OCI-LY3 (cell line): ENCODE measurements at regions not wholly inside any gene's neighbourhood (a gene's known extent, or its start where the extent isn't known, plus 50 kb on each side); places are given as distances from the start of the nearest gene placed in this dataset.
A peak's percentile ranks its signal among the peaks of the same experiment; 100 is the strongest.

Source experiments
- H2AFZ ChIP-seq: fragments of 200-600, 300-600 bp; shearing (Covaris generic); 2 replicates; pipeline ENCODE4 v1.6.0; 2014; ENCODE audit warnings: antibody characterized with exemption, low read depth, low read length
- H3K27ac ChIP-seq: fragments of 200-600, 300-600 bp; sonication (generic); 2 replicates; pipeline ENCODE4 v1.5.1; 2014; ENCODE audit warnings: mild to moderate bottlenecking, low read length, moderate library complexity, mixed read lengths
- H3K27me3 ChIP-seq: fragments of 200-600, 300-600 bp; sonication (generic); 2 replicates; pipeline ENCODE4 v1.6.1; 2014; ENCODE audit warnings: low read depth, low read length, mixed read lengths
- H3K36me3 ChIP-seq: fragments of 200-600, 300-600 bp; sonication (generic); replicated peaks from 2 replicates; pipeline ENCODE3; 2014; ENCODE audit warnings: low read depth, low read length, mixed read lengths
- H3K4me1 ChIP-seq: fragments of 300-600, 200-600 bp; sonication (generic); 2 replicates; pipeline ENCODE4 v1.6.1; 2014; ENCODE audit warnings: low read length, mixed read lengths
- H3K4me2 ChIP-seq: fragments of 200-600, 300-600 bp; sonication (generic); 2 replicates; pipeline ENCODE4 v1.6.1; 2014; ENCODE audit warnings: low read length, mixed read lengths
- H3K4me3 ChIP-seq: fragments of 300-600, 200-600 bp; sonication (generic); 2 replicates; pipeline ENCODE4 v1.5.1; 2014; ENCODE audit warnings: antibody characterized with exemption, mild to moderate bottlenecking, low read length, moderate library complexity
- H3K79me2 ChIP-seq: fragments of 300-600, 200-600 bp; shearing (Covaris generic); 2 replicates; pipeline ENCODE4 v1.6.1; 2014; ENCODE audit warnings: mild to moderate bottlenecking, low read length, mixed read lengths
- H3K9ac ChIP-seq: fragments of 300-600, 200-600 bp; shearing (Covaris generic); 2 replicates; pipeline ENCODE4 v1.6.0; 2014; ENCODE audit warnings: mild to moderate bottlenecking, low read length, moderate library complexity
- H3K9me3 ChIP-seq: fragments of 200-600, 300-600 bp; shearing (Covaris generic); 2 replicates; pipeline ENCODE4 v1.6.1; 2014; ENCODE audit warnings: low read length, mixed read lengths; ENCODE audit not compliant: insufficient read depth
- H4K20me1 ChIP-seq: fragments of 200-600, 300-600 bp; sonication (generic); 2 replicates; pipeline ENCODE4 v1.6.1; 2016; ENCODE audit warnings: low read length, mixed read lengths; ENCODE audit not compliant: insufficient read depth
- EZH2phosphoT487 ChIP-seq: fragments of 200-600 bp; shearing (Covaris generic); IDR thresholded peaks from 2 replicates; pipeline ENCODE4 v1.6.1; 2018; ENCODE audit warnings: antibody characterized with exemption, mixed run types, low read depth
- TF ChIP-seq, protein P1 (sequence below): fragments of 200-600, 300-600 bp; sonication (generic); IDR thresholded peaks from 2 replicates; pipeline ENCODE4 v1.5.1; 2014; ENCODE audit warnings: antibody characterized with exemption, low read length, low read depth

DNA sequence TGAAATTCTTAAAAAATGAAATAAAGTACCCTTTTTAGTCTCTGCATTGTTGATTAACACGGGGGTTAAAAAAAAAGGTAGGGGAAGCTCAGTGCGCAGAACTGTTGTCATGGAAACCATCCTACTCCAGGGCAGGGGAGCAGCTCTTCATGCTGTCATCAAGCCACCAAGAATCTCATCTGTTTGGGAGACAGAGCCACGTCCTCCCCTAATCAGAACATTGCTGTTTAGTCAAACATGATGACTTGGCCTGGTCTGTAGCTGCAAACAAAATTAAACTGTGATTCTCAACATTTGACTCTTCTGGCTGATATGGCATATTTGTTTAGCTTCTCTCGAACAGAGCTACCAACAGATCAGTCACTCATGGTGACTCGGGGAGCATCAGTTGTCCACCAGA lies 254.4 kb upstream of the KLF14 start:
- TF ChIP-seq, protein P1, sequence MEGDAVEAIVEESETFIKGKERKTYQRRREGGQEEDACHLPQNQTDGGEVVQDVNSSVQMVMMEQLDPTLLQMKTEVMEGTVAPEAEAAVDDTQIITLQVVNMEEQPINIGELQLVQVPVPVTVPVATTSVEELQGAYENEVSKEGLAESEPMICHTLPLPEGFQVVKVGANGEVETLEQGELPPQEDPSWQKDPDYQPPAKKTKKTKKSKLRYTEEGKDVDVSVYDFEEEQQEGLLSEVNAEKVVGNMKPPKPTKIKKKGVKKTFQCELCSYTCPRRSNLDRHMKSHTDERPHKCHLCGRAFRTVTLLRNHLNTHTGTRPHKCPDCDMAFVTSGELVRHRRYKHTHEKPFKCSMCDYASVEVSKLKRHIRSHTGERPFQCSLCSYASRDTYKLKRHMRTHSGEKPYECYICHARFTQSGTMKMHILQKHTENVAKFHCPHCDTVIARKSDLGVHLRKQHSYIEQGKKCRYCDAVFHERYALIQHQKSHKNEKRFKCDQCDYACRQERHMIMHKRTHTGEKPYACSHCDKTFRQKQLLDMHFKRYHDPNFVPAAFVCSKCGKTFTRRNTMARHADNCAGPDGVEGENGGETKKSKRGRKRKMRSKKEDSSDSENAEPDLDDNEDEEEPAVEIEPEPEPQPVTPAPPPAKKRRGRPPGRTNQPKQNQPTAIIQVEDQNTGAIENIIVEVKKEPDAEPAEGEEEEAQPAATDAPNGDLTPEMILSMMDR, result no peak
- TF ChIP-seq EZH2phosphoT487, result no peak

DNA sequence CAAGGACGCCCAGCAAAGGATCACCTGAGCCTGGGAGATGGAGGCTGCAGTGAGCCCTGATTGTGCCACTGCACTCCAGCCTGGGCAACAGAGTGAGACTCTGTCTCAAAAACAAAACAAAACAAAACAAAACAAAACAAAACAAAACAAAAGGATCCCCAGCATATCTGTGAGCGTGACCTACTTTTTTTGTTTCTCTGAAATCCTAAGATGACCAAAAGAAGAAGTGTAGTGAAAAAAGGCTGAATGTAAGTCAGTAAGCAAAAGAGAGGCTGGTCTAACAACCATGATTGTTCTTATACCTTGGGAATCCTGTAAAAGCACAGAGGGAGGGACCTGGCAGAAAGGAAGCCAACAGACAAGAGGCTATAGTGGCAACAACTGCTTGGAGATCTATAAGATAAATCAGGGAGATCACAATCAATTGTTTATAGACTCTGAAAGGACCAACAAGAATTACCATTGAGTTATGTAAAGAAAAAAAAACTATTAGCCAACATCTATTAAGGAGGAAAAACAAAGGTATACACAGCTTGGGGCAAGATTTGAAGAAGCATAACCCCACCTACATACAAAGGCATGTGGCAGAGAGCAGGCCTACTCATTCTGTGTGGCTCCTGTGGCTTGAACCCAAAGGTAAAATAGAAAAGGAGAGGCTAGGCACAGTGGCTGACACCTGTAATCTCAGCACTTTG lies 255.2 kb upstream of the KLF14 start:
- H3K27ac ChIP-seq, result no peak overlapping the region
- TF ChIP-seq, protein P1, result no peak
- TF ChIP-seq EZH2phosphoT487, result no peak
- H3K27me3 ChIP-seq, result no peaks in the 10 kb centered on the region
- peaks cover 13% of the 10 kb centered on the region for H3K4me1 ChIP-seq
- no peak overlapping the region for H3K4me2 ChIP-seq
- peaks cover 3% of the 10 kb centered on the region; the same call in 1 of the 2 replicates for H3K79me2 ChIP-seq
- no peak overlapping the region for H3K9ac ChIP-seq
- no peak overlapping the region for H2AFZ ChIP-seq
- peaks cover 4% of the 10 kb centered on the region; the same call in 1 of the 2 replicates for H4K20me1 ChIP-seq
- H3K4me3 ChIP-seq, result no peak overlapping the region
- H3K36me3 ChIP-seq, result no peaks in the 10 kb centered on the region
- H3K9me3 ChIP-seq, result no peaks in the 10 kb centered on the region

More for the DNA sequence above, 254.4 kb upstream of the KLF14 start:
- no peaks in the 10 kb centered on the region for H3K9me3 ChIP-seq
- no peaks in the 10 kb centered on the region for H3K36me3 ChIP-seq
- H3K27ac ChIP-seq, result no peak overlapping the region
- no peak overlapping the region for H3K9ac ChIP-seq
- H3K27me3 ChIP-seq, result no peaks in the 10 kb centered on the region
- H3K79me2 ChIP-seq, result no peaks in the 10 kb centered on the region
- peaks cover 4% of the 10 kb centered on the region; the same call in 1 of the 2 replicates for H4K20me1 ChIP-seq
- peaks cover 7% of the 10 kb centered on the region for H3K4me1 ChIP-seq
- H2AFZ ChIP-seq, result no peak overlapping the region
- no peak overlapping the region for H3K4me2 ChIP-seq
- H3K4me3 ChIP-seq, result no peak overlapping the region

DNA sequence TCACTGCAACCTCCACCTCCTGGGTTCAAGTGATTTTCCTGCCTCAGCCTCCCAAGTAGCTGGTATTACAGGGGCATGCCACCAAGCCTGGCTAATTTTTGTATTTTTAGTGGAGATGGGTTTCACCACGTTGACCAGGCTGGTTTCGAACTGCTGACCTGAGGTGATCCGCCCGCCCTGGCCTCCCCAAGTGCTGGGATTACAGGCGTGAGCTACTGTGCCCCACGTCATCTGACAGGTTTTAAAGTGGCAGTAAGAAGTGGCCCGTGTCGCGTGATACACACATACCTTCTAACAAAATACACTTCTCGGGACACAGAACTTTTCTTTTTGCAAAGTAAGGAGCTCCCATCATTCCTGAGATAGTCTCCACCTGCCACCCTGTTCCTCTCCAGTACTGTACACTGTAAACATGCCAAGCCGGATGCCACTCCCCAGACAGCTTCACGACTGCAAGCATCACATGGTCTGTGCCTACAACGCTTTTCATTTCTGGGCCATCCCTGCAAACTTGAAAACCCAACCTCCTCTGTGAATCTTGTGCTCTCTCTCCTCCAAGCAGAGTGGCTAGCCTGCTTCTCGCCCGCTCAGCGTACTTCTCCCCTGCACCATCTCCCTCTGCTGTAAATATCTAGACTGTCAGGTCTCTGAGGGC lies 256.3 kb upstream of the KLF14 start:
- TF ChIP-seq, protein P1, result no peak
- no peak for TF ChIP-seq EZH2phosphoT487
- peaks cover 4% of the 10 kb centered on the region; the same call in 1 of the 2 replicates for H3K79me2 ChIP-seq
- H3K9ac ChIP-seq, result no peak overlapping the region
- H3K4me3 ChIP-seq, result no peak overlapping the region
- H3K4me1 ChIP-seq, result peaks cover 17% of the 10 kb centered on the region
- no peaks in the 10 kb centered on the region for H3K9me3 ChIP-seq
- no peaks in the 10 kb centered on the region for H3K36me3 ChIP-seq
- H3K4me2 ChIP-seq, result no peak overlapping the region
- no peak overlapping the region for H3K27ac ChIP-seq
- no peaks in the 10 kb centered on the region for H3K27me3 ChIP-seq
- no peak overlapping the region for H2AFZ ChIP-seq
- H4K20me1 ChIP-seq, result peaks cover 4% of the 10 kb centered on the region; the same call in 1 of the 2 replicates

DNA sequence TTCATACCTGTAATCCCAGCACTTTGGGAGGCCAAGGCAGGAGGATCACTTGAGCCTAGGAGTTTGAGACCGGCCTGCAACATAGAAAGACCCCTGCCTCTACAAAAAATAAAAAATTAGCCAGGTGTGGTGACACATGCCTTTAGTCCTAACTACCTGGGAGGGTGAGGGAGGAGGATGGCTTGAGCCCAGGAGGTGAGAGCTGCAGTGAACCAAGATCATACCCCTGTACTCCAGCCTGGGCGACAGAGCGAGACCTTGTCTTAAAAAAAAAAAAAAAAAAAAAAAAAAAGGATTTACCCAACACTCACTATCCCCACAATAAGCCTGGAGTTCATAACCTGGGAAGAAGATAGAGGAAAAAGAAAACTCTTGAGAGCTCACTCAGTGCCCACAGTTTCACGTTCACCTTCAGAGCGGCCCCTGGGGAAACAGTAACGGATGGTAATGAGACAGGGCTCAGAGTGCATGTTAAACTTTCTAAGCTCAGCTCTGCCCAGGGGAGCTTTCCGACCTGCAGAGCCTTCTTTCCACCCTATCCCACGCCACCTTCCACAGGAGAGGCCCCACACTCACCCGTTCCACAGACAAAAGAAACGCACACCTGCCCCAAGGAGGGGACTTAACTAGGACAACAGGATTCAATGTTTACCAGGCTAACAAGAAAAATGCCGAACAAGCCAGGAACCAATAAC lies 259.8 kb upstream of the KLF14 start:
- TF ChIP-seq, protein P1, result no peak
- TF ChIP-seq EZH2phosphoT487, result no peak
- Histone ChIP-seq H2AFZ (no peak overlapping the region), H3K4me1 (peaks cover 17% of the 10 kb centered on the region), H4K20me1 (no peaks in the 10 kb centered on the region; the same call in 1 of the 2 replicates), H3K79me2 (peaks cover 4% of the 10 kb centered on the region; the same call in 1 of the 2 replicates), H3K4me3 (peak overlapping the region; percentile 41), H3K4me2 (peak overlapping the region; percentile 55), H3K9me3 (no peaks in the 10 kb centered on the region), H3K27me3 (no peaks in the 10 kb centered on the region), H3K9ac (no peak overlapping the region), H3K36me3 (no peaks in the 10 kb centered on the region), H3K27ac (no peak overlapping the region)
